ENCODE measurements at regions not wholly inside any gene's neighbourhood (a gene's known extent, or its start where the extent isn't known, plus 50 kb on each side); places are given as distances from the start of the nearest gene placed in this dataset.
"Not testable (repeated sequence)": the region's sequence is repeated elsewhere in the genome, so short reads cannot be mapped to it uniquely, and the experiment has no call there.

GRCh38 chr3:94360987-94361386 is 298.1 kb downstream of the NSUN3 start:
- Mint-ChIP-seq H3K9me3 (no peaks in the 10 kb centered on the region), H3K27ac (no peak overlapping the region), H3K36me3 (ENCODE audit: low read depth) (no peaks in the 10 kb centered on the region), H3K4me3 (no peak overlapping the region), H3K27me3 (ENCODE audit: low read depth) (no peaks in the 10 kb centered on the region), H3K4me1 (peaks cover 5% of the 10 kb centered on the region)
- no peak for TF ChIP-seq CTCF (IDR thresholded peaks at IDR 0.05; ENCODE audit: unreplicated experiment in 3 of 3)

- peaks cover 5% of the 10 kb centered on the region for H3K4me1 Mint-ChIP-seq
- H3K36me3 Mint-ChIP-seq (ENCODE audit: low read depth): no peaks in the 10 kb centered on the region
- no peak overlapping the region for H3K4me3 Mint-ChIP-seq
- H3K9me3 Mint-ChIP-seq: no peaks in the 10 kb centered on the region
- H3K27me3 Mint-ChIP-seq (ENCODE audit: low read depth): no peaks in the 10 kb centered on the region
- peak overlapping the region in 1 of 3 experiments; percentile 40 for H3K27ac Mint-ChIP-seq
- TF ChIP-seq CTCF (IDR thresholded peaks at IDR 0.05; ENCODE audit: unreplicated experiment in 3 of 3): no peak
These were observed 299.5 kb downstream of the NSUN3 start for GRCh38 chr3:94362393-94362792.

- no peaks in the 10 kb centered on the region for H3K36me3 Mint-ChIP-seq (ENCODE audit: low read depth)
- TF ChIP-seq CTCF (IDR thresholded peaks at IDR 0.05; ENCODE audit: unreplicated experiment in 3 of 3): no peak
- H3K4me1 Mint-ChIP-seq: peaks cover 5% of the 10 kb centered on the region
- H3K27ac Mint-ChIP-seq: no peak overlapping the region
- no peak overlapping the region for H3K4me3 Mint-ChIP-seq
- H3K9me3 Mint-ChIP-seq: peaks cover 16% of the 10 kb centered on the region
- no peaks in the 10 kb centered on the region for H3K27me3 Mint-ChIP-seq (ENCODE audit: low read depth)
These were observed 302.1 kb downstream of the NSUN3 start for GRCh38 chr3:94365006-94365405.

GRCh38 chr3:94372026-94372425 is 309.2 kb downstream of the NSUN3 start:
- Mint-ChIP-seq H3K27ac (no peak overlapping the region), H3K4me3 (no peak overlapping the region), H3K36me3 (ENCODE audit: low read depth) (no peaks in the 10 kb centered on the region), H3K4me1 (no peaks in the 10 kb centered on the region), H3K9me3 (peaks cover 23% of the 10 kb centered on the region), H3K27me3 (ENCODE audit: low read depth) (no peaks in the 10 kb centered on the region)
- TF ChIP-seq CTCF (IDR thresholded peaks at IDR 0.05; ENCODE audit: unreplicated experiment in 3 of 3): no peak

- Mint-ChIP-seq H3K9me3 (peaks cover 20% of the 10 kb centered on the region), H3K36me3 (ENCODE audit: low read depth) (no peaks in the 10 kb centered on the region)
- no peak for TF ChIP-seq CTCF (IDR thresholded peaks at IDR 0.05; ENCODE audit: unreplicated experiment in 3 of 3)
These were observed 310.6 kb downstream of the NSUN3 start for GRCh38 chr3:94373456-94373855.

GRCh38 chr3:94374439-94375161 is 311.7 kb downstream of the NSUN3 start:
- Mint-ChIP-seq H3K4me3 (no peak overlapping the region), H3K4me1 (no peaks in the 10 kb centered on the region), H3K27me3 (ENCODE audit: low read depth) (no peaks in the 10 kb centered on the region), H3K36me3 (ENCODE audit: low read depth) (no peaks in the 10 kb centered on the region), H3K27ac (no peak overlapping the region), H3K9me3 (peaks cover 9% of the 10 kb centered on the region)
- TF ChIP-seq CTCF (IDR thresholded peaks at IDR 0.05; ENCODE audit: unreplicated experiment in 3 of 3): no peak

More at GRCh38 chr3:94373456-94373855, 310.6 kb downstream of the NSUN3 start:
- H3K4me1 Mint-ChIP-seq: no peaks in the 10 kb centered on the region
- no peak overlapping the region for H3K4me3 Mint-ChIP-seq
- no peaks in the 10 kb centered on the region for H3K27me3 Mint-ChIP-seq (ENCODE audit: low read depth)
- H3K27ac Mint-ChIP-seq: no peak overlapping the region

- not testable (repeated sequence) for H3K27ac Mint-ChIP-seq; H3K4me1 Mint-ChIP-seq; H3K36me3 Mint-ChIP-seq (ENCODE audit: low read depth); H3K27me3 Mint-ChIP-seq (ENCODE audit: low read depth); H3K4me3 Mint-ChIP-seq; H3K9me3 Mint-ChIP-seq
These were observed 314.3 kb downstream of the NSUN3 start for GRCh38 chr3:94377123-94377696.

GRCh38 chr3:94377863-94378262 is 315.0 kb downstream of the NSUN3 start:
- H3K36me3 Mint-ChIP-seq (ENCODE audit: low read depth); H3K9me3 Mint-ChIP-seq; H3K4me3 Mint-ChIP-seq; H3K27me3 Mint-ChIP-seq (ENCODE audit: low read depth); H3K27ac Mint-ChIP-seq; H3K4me1 Mint-ChIP-seq: not testable (repeated sequence)
